Ovary (tissue), 3 donors: ENCODE measurements at regions not wholly inside any gene's neighbourhood (a gene's known extent, or its start where the extent isn't known, plus 50 kb on each side); places are given as distances from the start of the nearest gene placed in this dataset.

Experiments used
- CTCF ChIP-seq, 3 donors: fragments of 450-650 bp in 2 of 3; fragments of 200-600 bp in 1 of 3; IDR thresholded peaks; one replicate each; pipeline versions ENCODE4 v1.5.1 to v1.8.0; 2016 to 2022; ENCODE audit warnings: antibody characterized with exemption in 3 of 3, mild to moderate bottlenecking in 1 of 3
- POLR2A ChIP-seq: fragments of 450-650 bp; IDR thresholded peaks from one replicate; pipeline ENCODE4 v1.6.1; 2017; ENCODE audit warnings: antibody characterized with exemption, mild to moderate bottlenecking, moderate library complexity
- donor health status: DM: no; HTN: no; CAD: no.

GRCh38 chr4:41832961-41833360 is 84.4 kb upstream of the PHOX2B start:
- TF ChIP-seq CTCF (IDR thresholded peaks at IDR 0.05) (no peak), POLR2A (no peak)
